Osteoblast (primary cell): ENCODE measurements at regions not wholly inside any gene's neighbourhood (a gene's known extent, or its start where the extent isn't known, plus 50 kb on each side); places are given as distances from the start of the nearest gene placed in this dataset.

Source experiments
- DNase-seq: peaks from one replicate; pipeline ENCODE4 v3.0.0; 2011; ENCODE audit warnings: low spot score, mixed read lengths; ENCODE audit not compliant: insufficient read length; ENCODE audit errors: missing footprints
- H2AFZ ChIP-seq: 2 replicates; pipeline ENCODE4 v1.6.0; 2011; ENCODE audit warnings: mild to moderate bottlenecking, low read length
- H3K27ac ChIP-seq: 2 replicates; pipeline ENCODE4 v1.5.1; 2011; ENCODE audit warnings: mild to moderate bottlenecking, low read depth, low read length, moderate library complexity
- H3K27me3 ChIP-seq: 2 replicates; pipeline ENCODE4 v1.6.0; 2012; ENCODE audit warnings: mild to moderate bottlenecking, control low read depth, inconsistent platforms, low read length, moderate library complexity; ENCODE audit not compliant: insufficient read depth
- H3K36me3 ChIP-seq: 2 replicates; pipeline ENCODE4 v1.5.1; 2011; ENCODE audit warnings: mild to moderate bottlenecking, low read length, control low read depth, moderate library complexity; ENCODE audit not compliant: insufficient read depth
- H3K4me1 ChIP-seq: 2 replicates; pipeline ENCODE4 v1.5.1; 2011; ENCODE audit warnings: mild to moderate bottlenecking, low read length, control low read depth, moderate library complexity; ENCODE audit not compliant: insufficient read depth
- H3K4me2 ChIP-seq: 2 replicates; pipeline ENCODE4 v1.6.0; 2011; ENCODE audit warnings: mild to moderate bottlenecking, low read length; ENCODE audit not compliant: insufficient read depth
- H3K4me3 ChIP-seq: fragments of 200-600 bp; sonication (generic); 3 replicates; pipeline ENCODE4 v1.5.1; 2012; ENCODE audit warnings: mild to moderate bottlenecking, low read length, inconsistent platforms; ENCODE audit not compliant: insufficient read depth
- H3K79me2 ChIP-seq: 2 replicates; pipeline ENCODE4 v1.6.0; 2012; ENCODE audit warnings: mild to moderate bottlenecking, low read length, control low read depth, inconsistent platforms; ENCODE audit not compliant: insufficient read depth
- H3K9me3 ChIP-seq: 2 replicates; pipeline ENCODE4 v1.5.1; 2011; ENCODE audit warnings: low read depth, low read length, control low read depth
- H4K20me1 ChIP-seq: 2 replicates; pipeline ENCODE4 v1.6.0; 2012; ENCODE audit warnings: mild to moderate bottlenecking, low read length, control low read depth; ENCODE audit not compliant: insufficient read depth
- TF ChIP-seq, protein P1 (sequence below): IDR thresholded peaks from 2 replicates; pipeline ENCODE4 v1.5.1; 2011; ENCODE audit warnings: mild to moderate bottlenecking, low read depth, low read length, moderate library complexity; ENCODE audit errors: extremely low read depth

- Histone ChIP-seq H3K9me3 (no peaks in the 10 kb centered on the region), H3K4me3 (no peak overlapping the region), H3K4me2 (no peak overlapping the region), H2AFZ (peak overlapping the region; percentile 26), H3K27me3 (no peaks in the 10 kb centered on the region), H3K36me3 (no peaks in the 10 kb centered on the region), H3K27ac (no peak overlapping the region), H4K20me1 (no peaks in the 10 kb centered on the region), H3K4me1 (no peaks in the 10 kb centered on the region), H3K79me2 (no peaks in the 10 kb centered on the region)
- no peak for DNase-seq
- TF ChIP-seq, protein P1, sequence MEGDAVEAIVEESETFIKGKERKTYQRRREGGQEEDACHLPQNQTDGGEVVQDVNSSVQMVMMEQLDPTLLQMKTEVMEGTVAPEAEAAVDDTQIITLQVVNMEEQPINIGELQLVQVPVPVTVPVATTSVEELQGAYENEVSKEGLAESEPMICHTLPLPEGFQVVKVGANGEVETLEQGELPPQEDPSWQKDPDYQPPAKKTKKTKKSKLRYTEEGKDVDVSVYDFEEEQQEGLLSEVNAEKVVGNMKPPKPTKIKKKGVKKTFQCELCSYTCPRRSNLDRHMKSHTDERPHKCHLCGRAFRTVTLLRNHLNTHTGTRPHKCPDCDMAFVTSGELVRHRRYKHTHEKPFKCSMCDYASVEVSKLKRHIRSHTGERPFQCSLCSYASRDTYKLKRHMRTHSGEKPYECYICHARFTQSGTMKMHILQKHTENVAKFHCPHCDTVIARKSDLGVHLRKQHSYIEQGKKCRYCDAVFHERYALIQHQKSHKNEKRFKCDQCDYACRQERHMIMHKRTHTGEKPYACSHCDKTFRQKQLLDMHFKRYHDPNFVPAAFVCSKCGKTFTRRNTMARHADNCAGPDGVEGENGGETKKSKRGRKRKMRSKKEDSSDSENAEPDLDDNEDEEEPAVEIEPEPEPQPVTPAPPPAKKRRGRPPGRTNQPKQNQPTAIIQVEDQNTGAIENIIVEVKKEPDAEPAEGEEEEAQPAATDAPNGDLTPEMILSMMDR, result no peak
These were observed 239.0 kb downstream of the TMX3 start for GRCh38 chr18:68475883-68476282.

DNA sequence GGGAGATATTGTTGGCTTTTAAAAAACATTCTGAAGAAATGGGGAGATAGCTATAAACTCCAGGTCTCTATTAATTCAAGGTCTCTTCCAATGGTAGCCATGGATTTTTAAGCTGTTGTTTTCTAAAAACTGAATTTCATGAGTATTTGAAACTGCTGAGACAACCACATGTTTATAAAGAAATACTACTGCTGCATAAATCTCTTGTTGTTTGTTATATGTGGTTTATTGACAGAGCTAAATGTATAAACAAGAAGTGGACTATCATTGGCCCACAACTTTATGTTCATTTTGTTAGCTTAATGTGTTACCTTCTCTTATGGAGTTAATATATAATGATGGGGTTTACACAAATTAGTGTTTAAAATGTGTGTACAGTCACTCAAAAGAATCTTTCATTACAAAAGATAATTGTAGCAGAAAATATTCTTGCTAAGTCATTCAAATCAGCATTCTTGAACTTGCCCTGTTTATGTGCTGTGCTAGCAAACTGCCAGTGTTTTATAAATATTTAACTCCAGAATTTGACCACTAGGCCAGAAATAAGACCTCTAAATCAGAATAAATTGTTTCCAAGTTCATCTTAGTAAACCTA is 242.1 kb downstream of the TMX3 start:
- TF ChIP-seq, protein P1, result no peak
- Histone ChIP-seq H3K27ac (no peak overlapping the region), H2AFZ (no peak overlapping the region), H3K79me2 (no peaks in the 10 kb centered on the region), H3K4me2 (no peak overlapping the region), H3K4me1 (no peaks in the 10 kb centered on the region), H3K27me3 (no peaks in the 10 kb centered on the region), H4K20me1 (no peaks in the 10 kb centered on the region), H3K9me3 (no peaks in the 10 kb centered on the region), H3K36me3 (no peaks in the 10 kb centered on the region), H3K4me3 (no peak overlapping the region)
- DNase-seq, result no peak

DNA sequence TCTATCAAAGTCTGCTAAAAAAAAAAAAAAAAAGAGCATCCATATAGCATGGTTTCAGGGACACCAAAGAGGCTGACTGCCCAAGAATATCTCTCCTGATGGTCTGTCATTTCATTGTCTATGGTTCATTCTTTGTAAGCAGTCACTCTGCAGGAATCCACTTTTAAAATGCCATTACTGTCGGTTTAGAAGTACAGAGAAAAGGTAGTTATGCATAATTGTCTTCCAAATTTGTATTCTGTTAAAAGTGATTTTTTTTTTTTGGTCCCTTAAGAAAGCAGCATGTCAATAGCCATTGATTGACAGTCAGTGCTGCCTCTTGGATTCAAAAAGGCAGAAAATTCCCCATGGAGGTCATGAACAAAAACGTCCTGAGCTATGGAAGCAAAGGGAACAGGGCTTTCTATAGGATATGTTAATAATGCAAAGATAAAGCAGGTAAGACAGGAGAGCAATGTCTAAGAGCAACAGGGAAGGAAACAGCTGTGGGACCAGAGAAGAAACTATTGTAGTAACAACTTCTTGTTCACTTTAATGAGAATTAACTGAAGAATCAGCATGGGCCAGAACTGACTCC is 245.8 kb downstream of the TMX3 start:
- H3K4me1 ChIP-seq, result no peaks in the 10 kb centered on the region
- H3K27ac ChIP-seq, result no peak overlapping the region
- H3K79me2 ChIP-seq, result no peaks in the 10 kb centered on the region
- DNase-seq, result no peak
- TF ChIP-seq, protein P1, result no peak
- H3K36me3 ChIP-seq, result no peaks in the 10 kb centered on the region
- no peak overlapping the region for H2AFZ ChIP-seq
- no peaks in the 10 kb centered on the region for H3K27me3 ChIP-seq
- no peak overlapping the region for H3K4me3 ChIP-seq
- H4K20me1 ChIP-seq, result no peaks in the 10 kb centered on the region
- H3K4me2 ChIP-seq, result no peak overlapping the region
- no peaks in the 10 kb centered on the region for H3K9me3 ChIP-seq

DNA sequence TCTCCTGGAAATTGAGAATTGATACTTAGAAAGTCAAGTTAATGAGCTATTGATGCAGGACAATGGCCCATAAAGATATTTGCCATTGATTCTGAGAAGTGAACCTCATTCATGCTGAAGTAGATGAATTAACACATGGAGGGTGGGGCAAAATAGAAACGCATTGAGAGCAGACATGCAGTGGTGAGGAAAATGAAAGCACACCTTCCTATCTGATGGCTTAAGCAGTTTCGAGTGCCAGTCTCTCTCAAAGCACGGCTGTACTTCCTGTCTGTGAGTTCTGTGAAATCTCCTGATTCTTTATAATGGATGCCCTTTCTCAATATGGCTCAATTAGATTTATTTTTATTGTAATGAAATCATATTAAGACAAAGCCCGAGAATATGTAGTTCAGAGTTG is 247.0 kb downstream of the TMX3 start:
- Histone ChIP-seq H3K4me2 (no peak overlapping the region), H3K4me1 (no peaks in the 10 kb centered on the region), H3K79me2 (no peaks in the 10 kb centered on the region), H3K36me3 (no peaks in the 10 kb centered on the region), H3K27me3 (no peaks in the 10 kb centered on the region), H2AFZ (peak overlapping the region; percentile 44), H3K4me3 (no peak overlapping the region), H4K20me1 (no peaks in the 10 kb centered on the region), H3K9me3 (no peaks in the 10 kb centered on the region), H3K27ac (no peak overlapping the region)
- TF ChIP-seq, protein P1, result no peak
- DNase-seq, result no peak
